ENCODE measurements at regions not wholly inside any gene's neighbourhood (a gene's known extent, or its start where the extent isn't known, plus 50 kb on each side); places are given as distances from the start of the nearest gene placed in this dataset.

DNA sequence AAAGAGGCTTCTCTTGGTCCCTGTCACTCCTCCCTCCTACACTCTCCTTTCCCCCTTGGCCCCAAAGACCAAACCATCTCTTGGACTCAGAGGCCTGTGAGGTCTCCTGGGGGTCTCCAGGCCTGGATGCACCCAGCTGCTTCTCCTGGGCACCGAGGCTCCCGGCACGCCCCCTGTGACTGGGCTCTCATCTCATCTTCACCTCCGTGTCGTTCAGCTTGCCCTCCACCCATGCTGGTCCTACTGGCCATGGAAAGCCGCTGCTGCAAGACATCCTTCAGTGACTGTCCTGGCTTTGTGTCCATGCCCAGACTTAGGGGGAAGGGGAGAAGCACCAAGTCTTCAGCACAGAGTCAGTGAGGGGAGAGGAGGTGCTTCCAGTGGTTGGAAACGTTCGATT, 141.4 kb upstream of the RET start:
- Histone ChIP-seq H3K9me3 (ENCODE audit: low read length) (no peaks in the 10 kb centered on the region), H3K27ac (ENCODE audit: low read depth, low read length, poor library complexity, severe bottlenecking) (no peak overlapping the region), H3K9me2 (ENCODE audit: insufficient read depth, low read length) (no peaks in the 10 kb centered on the region), H3K36me3 (ENCODE audit: insufficient read depth, low read length) (no peaks in the 10 kb centered on the region), H3K79me2 (ENCODE audit: insufficient read depth, low read depth, low read length) (no peaks in the 10 kb centered on the region), H4K20me1 (ENCODE audit: insufficient read depth, low read length) (no peaks in the 10 kb centered on the region), H3K4me3 (ENCODE audit: low read depth, low read length, poor library complexity, severe bottlenecking) (no peak overlapping the region), H3K4me2 (ENCODE audit: low read length) (no peak overlapping the region), H2AFZ (ENCODE audit: low read length) (no peak overlapping the region), H3K4me1 (ENCODE audit: insufficient read depth, low read length, poor library complexity, severe bottlenecking) (no peaks in the 10 kb centered on the region)
- CTCF ChIA-PET (ENCODE audit: unreplicated experiment), result no interaction called here
- POLR2A ChIA-PET, result no interaction called here
- no peak for DNase-seq (ENCODE audit: low spot score)
- BruUV-seq (replicated peaks), result no TSS peak
- intact Hi-C loops (cut with micrococcal nuclease; ENCODE audit: unreplicated experiment), result no loop called here
- no peak for TF ChIP-seq EZH2phosphoT487 (IDR thresholded peaks at IDR 0.05; ENCODE audit: borderline replicate concordance, low read depth, low read length)
- TF ChIP-seq, protein P1, sequence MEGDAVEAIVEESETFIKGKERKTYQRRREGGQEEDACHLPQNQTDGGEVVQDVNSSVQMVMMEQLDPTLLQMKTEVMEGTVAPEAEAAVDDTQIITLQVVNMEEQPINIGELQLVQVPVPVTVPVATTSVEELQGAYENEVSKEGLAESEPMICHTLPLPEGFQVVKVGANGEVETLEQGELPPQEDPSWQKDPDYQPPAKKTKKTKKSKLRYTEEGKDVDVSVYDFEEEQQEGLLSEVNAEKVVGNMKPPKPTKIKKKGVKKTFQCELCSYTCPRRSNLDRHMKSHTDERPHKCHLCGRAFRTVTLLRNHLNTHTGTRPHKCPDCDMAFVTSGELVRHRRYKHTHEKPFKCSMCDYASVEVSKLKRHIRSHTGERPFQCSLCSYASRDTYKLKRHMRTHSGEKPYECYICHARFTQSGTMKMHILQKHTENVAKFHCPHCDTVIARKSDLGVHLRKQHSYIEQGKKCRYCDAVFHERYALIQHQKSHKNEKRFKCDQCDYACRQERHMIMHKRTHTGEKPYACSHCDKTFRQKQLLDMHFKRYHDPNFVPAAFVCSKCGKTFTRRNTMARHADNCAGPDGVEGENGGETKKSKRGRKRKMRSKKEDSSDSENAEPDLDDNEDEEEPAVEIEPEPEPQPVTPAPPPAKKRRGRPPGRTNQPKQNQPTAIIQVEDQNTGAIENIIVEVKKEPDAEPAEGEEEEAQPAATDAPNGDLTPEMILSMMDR (conservative IDR thresholded peaks at IDR 0.05; ENCODE audit: low read length), result no peak

DNA sequence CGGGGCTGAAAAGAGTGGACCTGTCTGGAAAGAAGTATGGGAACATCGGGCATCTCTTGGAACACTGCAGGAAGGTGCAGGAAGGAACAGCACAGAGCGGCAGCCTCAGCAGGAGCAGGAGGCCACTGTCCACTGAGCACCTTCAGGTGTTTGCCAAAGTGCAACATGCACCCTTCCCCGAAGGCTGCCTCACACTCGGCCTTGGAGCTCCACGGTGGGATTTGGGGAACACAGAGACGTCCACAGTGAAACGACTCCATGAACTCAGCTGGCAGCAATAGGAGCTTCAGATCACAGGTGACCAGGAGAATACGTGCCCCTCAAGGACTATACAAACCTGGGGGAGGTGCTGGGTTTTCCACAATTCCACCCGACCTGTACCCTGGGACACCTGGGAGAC, 140.3 kb upstream of the RET start:
- intact Hi-C loops (cut with micrococcal nuclease; ENCODE audit: unreplicated experiment), result no loop called here
- Histone ChIP-seq H3K27ac (ENCODE audit: low read depth, low read length, poor library complexity, severe bottlenecking) (no peak overlapping the region), H2AFZ (ENCODE audit: low read length) (no peak overlapping the region), H3K4me2 (ENCODE audit: low read length) (no peak overlapping the region), H3K4me3 (ENCODE audit: low read depth, low read length, poor library complexity, severe bottlenecking) (no peak overlapping the region), H3K4me1 (ENCODE audit: insufficient read depth, low read length, poor library complexity, severe bottlenecking) (no peaks in the 10 kb centered on the region), H3K9me2 (ENCODE audit: insufficient read depth, low read length) (no peaks in the 10 kb centered on the region), H3K36me3 (ENCODE audit: insufficient read depth, low read length) (no peaks in the 10 kb centered on the region), H4K20me1 (ENCODE audit: insufficient read depth, low read length) (no peaks in the 10 kb centered on the region), H3K9me3 (ENCODE audit: low read length) (no peaks in the 10 kb centered on the region), H3K79me2 (ENCODE audit: insufficient read depth, low read depth, low read length) (no peaks in the 10 kb centered on the region)
- CTCF ChIA-PET (ENCODE audit: unreplicated experiment), result no interaction called here
- DNase-seq (ENCODE audit: low spot score), result no peak
- POLR2A ChIA-PET, result no interaction called here
- BruUV-seq (replicated peaks), result no TSS peak
- TF ChIP-seq, protein P1 (conservative IDR thresholded peaks at IDR 0.05; ENCODE audit: low read length), result no peak
- no peak for TF ChIP-seq EZH2phosphoT487 (IDR thresholded peaks at IDR 0.05; ENCODE audit: borderline replicate concordance, low read depth, low read length)

DNA sequence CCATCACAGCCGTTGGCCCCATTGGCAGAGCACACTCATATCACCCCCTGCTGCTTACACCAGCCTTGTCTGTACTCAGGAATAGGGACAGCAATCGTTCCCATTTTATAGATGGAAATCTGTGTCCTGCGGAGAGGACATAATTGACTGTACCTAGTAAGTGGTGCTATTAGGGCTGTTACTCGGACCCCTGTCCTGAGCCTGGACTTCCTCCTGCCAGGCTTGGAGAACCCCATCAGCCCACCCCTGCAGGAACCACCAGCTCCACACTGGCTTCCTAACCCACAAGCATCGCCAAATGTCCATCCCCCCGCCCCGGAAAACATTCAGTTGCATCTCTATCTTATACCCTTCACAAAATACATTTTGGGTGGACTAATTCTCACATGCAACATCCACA, 139.8 kb upstream of the RET start:
- Histone ChIP-seq H3K9me3 (ENCODE audit: low read length) (no peaks in the 10 kb centered on the region), H4K20me1 (ENCODE audit: insufficient read depth, low read length) (no peaks in the 10 kb centered on the region), H2AFZ (ENCODE audit: low read length) (no peak overlapping the region), H3K79me2 (ENCODE audit: insufficient read depth, low read depth, low read length) (no peaks in the 10 kb centered on the region), H3K4me3 (ENCODE audit: low read depth, low read length, poor library complexity, severe bottlenecking) (no peak overlapping the region), H3K4me1 (ENCODE audit: insufficient read depth, low read length, poor library complexity, severe bottlenecking) (no peaks in the 10 kb centered on the region), H3K4me2 (ENCODE audit: low read length) (no peak overlapping the region), H3K36me3 (ENCODE audit: insufficient read depth, low read length) (no peaks in the 10 kb centered on the region), H3K9me2 (ENCODE audit: insufficient read depth, low read length) (no peaks in the 10 kb centered on the region), H3K27ac (ENCODE audit: low read depth, low read length, poor library complexity, severe bottlenecking) (no peak overlapping the region)
- POLR2A ChIA-PET, result no interaction called here
- intact Hi-C loops (cut with micrococcal nuclease; ENCODE audit: unreplicated experiment), result no loop called here
- DNase-seq (ENCODE audit: low spot score), result no peak
- BruUV-seq (replicated peaks), result no TSS peak
- no peak for TF ChIP-seq EZH2phosphoT487 (IDR thresholded peaks at IDR 0.05; ENCODE audit: borderline replicate concordance, low read depth, low read length)
- TF ChIP-seq, protein P1 (conservative IDR thresholded peaks at IDR 0.05; ENCODE audit: low read length), result no peak
- CTCF ChIA-PET (ENCODE audit: unreplicated experiment), result no interaction called here

Measured in OCI-LY7 (cell line).